Liver (tissue), 8 donors: ENCODE measurements at regions not wholly inside any gene's neighbourhood (a gene's known extent, or its start where the extent isn't known, plus 50 kb on each side); places are given as distances from the start of the nearest gene placed in this dataset.

Experiments
- DNase-seq: peaks from one replicate; pipeline ENCODE4 v3.0.0-alpha.2; 2017; ENCODE audit warnings: low spot score
- H3K27ac ChIP-seq, 2 donors: one replicate each; pipeline ENCODE4 v1.7.0; 2013; ENCODE audit warnings: inconsistent platforms in 2 of 2, low read length in 2 of 2, control low read depth in 1 of 2, low read depth in 1 of 2, mild to moderate bottlenecking in 1 of 2
- H3K27me3 ChIP-seq, 4 donors: one replicate each; pipeline versions ENCODE4 v1.6.1 to v1.7.0; 2013; ENCODE audit warnings: low read length in 3 of 4, inconsistent platforms in 1 of 4, mild to moderate bottlenecking in 1 of 4, moderate library complexity in 1 of 4; ENCODE audit not compliant: control insufficient read depth in 4 of 4, insufficient read depth in 4 of 4
- H3K36me3 ChIP-seq, 4 donors: one replicate each; pipeline versions ENCODE4 v1.6.1 to v1.7.0; 2013; ENCODE audit warnings: low read length in 3 of 4, mild to moderate bottlenecking in 3 of 4, low read depth in 1 of 4, moderate library complexity in 1 of 4; ENCODE audit not compliant: control insufficient read depth in 4 of 4, insufficient read depth in 3 of 4
- H3K4me1 ChIP-seq, 4 donors: one replicate each; pipeline versions ENCODE4 v1.6.1 to v1.7.0; 2013; ENCODE audit warnings: low read length in 3 of 4, mild to moderate bottlenecking in 3 of 4, moderate library complexity in 1 of 4; ENCODE audit not compliant: control insufficient read depth in 4 of 4, insufficient read depth in 4 of 4
- H3K4me3 ChIP-seq, 3 donors: one replicate each; pipeline versions ENCODE4 v1.6.1 to v1.7.0; 2013; ENCODE audit warnings: low read length in 3 of 3, control low read depth in 1 of 3, low read depth in 1 of 3, mild to moderate bottlenecking in 1 of 3
- H3K9ac ChIP-seq, 2 donors: one replicate each; pipeline ENCODE4 v1.7.0; 2013; ENCODE audit warnings: low read length in 2 of 2, mild to moderate bottlenecking in 2 of 2, moderate library complexity in 2 of 2, control low read depth in 1 of 2, low read depth in 1 of 2
- H3K9me3 ChIP-seq, 4 donors: one replicate each; pipeline versions ENCODE4 v1.6.1 to v1.7.0; 2013; ENCODE audit warnings: low read length in 3 of 4; ENCODE audit not compliant: control insufficient read depth in 4 of 4
- EGR1 ChIP-seq, 2 donors: IDR thresholded peaks; 2 replicates each; pipeline ENCODE4 v1.6.1; 2016 to 2018; ENCODE audit warnings: antibody characterized with exemption in 2 of 2, low read depth in 2 of 2
- FOXA1 ChIP-seq: IDR thresholded peaks from 2 replicates; pipeline ENCODE4 v1.6.1; 2016; ENCODE audit warnings: antibody characterized with exemption
- FOXA2 ChIP-seq: IDR thresholded peaks from 2 replicates; pipeline ENCODE4 v1.6.1; 2016; ENCODE audit warnings: antibody characterized with exemption
- GABPA ChIP-seq, 2 donors: IDR thresholded peaks in 1 of 2; conservative IDR thresholded peaks in 1 of 2; 2 replicates each; pipeline ENCODE4 v1.6.1; 2016; ENCODE audit warnings: antibody characterized with exemption in 2 of 2, mild to moderate bottlenecking in 1 of 2, moderate library complexity in 1 of 2
- HNF4A ChIP-seq, 2 donors: conservative IDR thresholded peaks; 2 replicates each; pipeline ENCODE4 v1.6.1; 2016; ENCODE audit warnings: antibody characterized with exemption in 2 of 2, mild to moderate bottlenecking in 2 of 2
- HNF4G ChIP-seq: IDR thresholded peaks from 2 replicates; pipeline ENCODE4 v1.6.1; 2016; ENCODE audit warnings: antibody characterized with exemption
- JUND ChIP-seq, 2 donors: IDR thresholded peaks; 2 replicates each; pipeline ENCODE4 v1.6.1; 2016; ENCODE audit warnings: antibody characterized with exemption in 2 of 2
- NR2F2 ChIP-seq: IDR thresholded peaks from 2 replicates; pipeline ENCODE4 v1.6.1; 2016; ENCODE audit warnings: antibody characterized with exemption
- RAD21 ChIP-seq, 2 donors: IDR thresholded peaks; 2 replicates each; pipeline ENCODE4 v1.6.1; 2016; ENCODE audit warnings: antibody characterized with exemption in 2 of 2, mild to moderate bottlenecking in 2 of 2
- RXRA ChIP-seq, 2 donors: IDR thresholded peaks; 2 replicates each; pipeline ENCODE4 v1.6.1; 2017 to 2018; ENCODE audit warnings: antibody characterized with exemption in 2 of 2, mild to moderate bottlenecking in 1 of 2
- SP1 ChIP-seq: IDR thresholded peaks from 2 replicates; pipeline ENCODE4 v1.6.1; 2018; ENCODE audit warnings: antibody characterized with exemption, mild to moderate bottlenecking
- TAF1 ChIP-seq: conservative IDR thresholded peaks from 2 replicates; pipeline ENCODE4 v1.6.1; 2016; ENCODE audit warnings: antibody characterized with exemption, mild to moderate bottlenecking
- YY1 ChIP-seq: IDR thresholded peaks from 2 replicates; pipeline ENCODE4 v1.6.1; 2016; ENCODE audit warnings: antibody characterized with exemption, mild to moderate bottlenecking
- WGBS: extraction: QIAGEN DNeasy Blood & Tissue Kit; methylation state at CpG from one replicate; pipeline ENCODE4 v1.1.7; 2013; 5-methylcytosine and 5-hydroxymethylcytosine counted together
- TF ChIP-seq, protein P1 (sequence below): fragments of 150-350 bp; IDR thresholded peaks from 2 replicates; pipeline ENCODE4 v1.5.1; 2017; ENCODE audit warnings: improper control_type of control experiment, low read depth, low read length; ENCODE audit not compliant: missing input control
- TF ChIP-seq, protein P2 (sequence below): IDR thresholded peaks from 2 replicates; pipeline ENCODE4 v1.6.1; 2016; ENCODE audit warnings: antibody characterized with exemption
- TF ChIP-seq, protein P3 (sequence below): IDR thresholded peaks from 2 replicates; pipeline ENCODE4 v1.6.1; 2016; ENCODE audit warnings: antibody characterized with exemption
- TF ChIP-seq, protein P4 (sequence below): IDR thresholded peaks from 2 replicates; pipeline ENCODE4 v1.6.1; 2016; ENCODE audit warnings: antibody characterized with exemption, mild to moderate bottlenecking
- TF ChIP-seq, protein P5 (sequence below): IDR thresholded peaks from 2 replicates; pipeline ENCODE4 v1.6.1; 2016; ENCODE audit warnings: antibody characterized with exemption
- donor health status: healthy.
- donor health status: healthy.
- donor health status: healthy.
- donor health status: healthy.
- donor health status: healthy.

DNA sequence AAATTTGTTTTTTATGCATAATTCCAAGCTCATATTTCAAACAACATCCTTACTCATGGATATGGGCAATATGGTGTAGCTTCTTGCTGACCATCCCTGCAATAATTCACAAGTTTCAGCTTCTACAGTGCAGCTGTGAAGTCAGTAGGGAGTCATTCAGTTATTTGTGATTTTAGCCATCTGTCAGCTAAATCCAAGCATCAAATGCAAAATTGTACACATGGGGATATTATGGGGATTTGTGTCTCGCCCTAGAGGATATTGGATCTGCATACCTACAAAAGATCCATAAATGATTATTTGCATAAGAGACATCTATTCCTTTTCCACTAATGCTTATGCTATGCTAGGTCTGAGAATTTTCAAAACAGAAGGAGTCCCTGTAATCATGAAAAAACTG lies 217.9 kb upstream of the SLITRK5 start:
- no peak overlapping the region for H3K9ac ChIP-seq
- TF ChIP-seq SP1 (no peak), YY1 (no peak), FOXA1 (no peak), FOXA2 (no peak), RXRA (IDR thresholded peaks at IDR 0.05) (no peak), RAD21 (IDR thresholded peaks at IDR 0.05) (no peak)
- TF ChIP-seq, protein P1, sequence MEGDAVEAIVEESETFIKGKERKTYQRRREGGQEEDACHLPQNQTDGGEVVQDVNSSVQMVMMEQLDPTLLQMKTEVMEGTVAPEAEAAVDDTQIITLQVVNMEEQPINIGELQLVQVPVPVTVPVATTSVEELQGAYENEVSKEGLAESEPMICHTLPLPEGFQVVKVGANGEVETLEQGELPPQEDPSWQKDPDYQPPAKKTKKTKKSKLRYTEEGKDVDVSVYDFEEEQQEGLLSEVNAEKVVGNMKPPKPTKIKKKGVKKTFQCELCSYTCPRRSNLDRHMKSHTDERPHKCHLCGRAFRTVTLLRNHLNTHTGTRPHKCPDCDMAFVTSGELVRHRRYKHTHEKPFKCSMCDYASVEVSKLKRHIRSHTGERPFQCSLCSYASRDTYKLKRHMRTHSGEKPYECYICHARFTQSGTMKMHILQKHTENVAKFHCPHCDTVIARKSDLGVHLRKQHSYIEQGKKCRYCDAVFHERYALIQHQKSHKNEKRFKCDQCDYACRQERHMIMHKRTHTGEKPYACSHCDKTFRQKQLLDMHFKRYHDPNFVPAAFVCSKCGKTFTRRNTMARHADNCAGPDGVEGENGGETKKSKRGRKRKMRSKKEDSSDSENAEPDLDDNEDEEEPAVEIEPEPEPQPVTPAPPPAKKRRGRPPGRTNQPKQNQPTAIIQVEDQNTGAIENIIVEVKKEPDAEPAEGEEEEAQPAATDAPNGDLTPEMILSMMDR: no peak
- TF ChIP-seq, protein P2, sequence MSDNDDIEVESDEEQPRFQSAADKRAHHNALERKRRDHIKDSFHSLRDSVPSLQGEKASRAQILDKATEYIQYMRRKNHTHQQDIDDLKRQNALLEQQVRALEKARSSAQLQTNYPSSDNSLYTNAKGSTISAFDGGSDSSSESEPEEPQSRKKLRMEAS: no peak
- 43% methylated on average over 1 of the region's 1 CpG for WGBS
- H3K27ac ChIP-seq: no peak overlapping the region
- H3K36me3 ChIP-seq: no peaks in the 10 kb centered on the region
- no peaks in the 10 kb centered on the region for H3K9me3 ChIP-seq
- H3K4me3 ChIP-seq: no peak overlapping the region
- no peaks in the 10 kb centered on the region for H3K4me1 ChIP-seq
- no peak for DNase-seq
- no peaks in the 10 kb centered on the region for H3K27me3 ChIP-seq

DNA sequence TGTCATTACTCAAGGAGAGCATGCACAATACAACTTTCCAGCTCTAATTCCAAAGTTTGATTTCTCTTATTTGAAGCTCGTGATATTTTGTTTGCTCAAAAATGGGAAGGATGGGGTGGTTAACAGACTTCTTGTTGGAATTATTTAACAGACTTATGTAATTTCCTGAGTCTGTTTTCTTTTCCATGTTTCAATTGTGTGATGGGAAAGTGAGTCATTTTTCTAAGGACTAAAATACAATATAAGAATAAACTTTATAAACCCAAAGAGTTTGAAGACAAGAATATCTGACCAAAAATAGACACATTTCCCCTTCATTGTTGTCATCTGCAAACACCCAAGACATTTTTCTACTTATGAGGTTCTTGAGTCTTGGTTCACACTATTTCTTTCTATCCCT lies 211.8 kb upstream of the SLITRK5 start:
- H3K4me1 ChIP-seq: no peaks in the 10 kb centered on the region
- 34% methylated on average over 1 of the region's 1 CpG for WGBS
- no peak overlapping the region for H3K9ac ChIP-seq
- no peaks in the 10 kb centered on the region for H3K9me3 ChIP-seq
- H3K36me3 ChIP-seq: no peaks in the 10 kb centered on the region
- H3K27ac ChIP-seq: no peak overlapping the region
- no peak for TF ChIP-seq RXRA (IDR thresholded peaks at IDR 0.05)
- TF ChIP-seq, protein P1: no peak
- no peak for TF ChIP-seq EGR1 (IDR thresholded peaks at IDR 0.05; ENCODE audit: low read depth in 2 of 2)
- TF ChIP-seq GABPA (IDR thresholded peaks at IDR 0.05 in 1 of 2, conservative IDR thresholded peaks at IDR 0.05 in 1 of 2): no peak
- no peak for TF ChIP-seq JUND (IDR thresholded peaks at IDR 0.05)
- TF ChIP-seq, protein P3, sequence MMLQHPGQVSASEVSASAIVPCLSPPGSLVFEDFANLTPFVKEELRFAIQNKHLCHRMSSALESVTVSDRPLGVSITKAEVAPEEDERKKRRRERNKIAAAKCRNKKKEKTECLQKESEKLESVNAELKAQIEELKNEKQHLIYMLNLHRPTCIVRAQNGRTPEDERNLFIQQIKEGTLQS: no peak
- TF ChIP-seq FOXA1: no peak
- TF ChIP-seq HNF4A (conservative IDR thresholded peaks at IDR 0.05): no peak
- no peak for TF ChIP-seq TAF1
- TF ChIP-seq, protein P4, sequence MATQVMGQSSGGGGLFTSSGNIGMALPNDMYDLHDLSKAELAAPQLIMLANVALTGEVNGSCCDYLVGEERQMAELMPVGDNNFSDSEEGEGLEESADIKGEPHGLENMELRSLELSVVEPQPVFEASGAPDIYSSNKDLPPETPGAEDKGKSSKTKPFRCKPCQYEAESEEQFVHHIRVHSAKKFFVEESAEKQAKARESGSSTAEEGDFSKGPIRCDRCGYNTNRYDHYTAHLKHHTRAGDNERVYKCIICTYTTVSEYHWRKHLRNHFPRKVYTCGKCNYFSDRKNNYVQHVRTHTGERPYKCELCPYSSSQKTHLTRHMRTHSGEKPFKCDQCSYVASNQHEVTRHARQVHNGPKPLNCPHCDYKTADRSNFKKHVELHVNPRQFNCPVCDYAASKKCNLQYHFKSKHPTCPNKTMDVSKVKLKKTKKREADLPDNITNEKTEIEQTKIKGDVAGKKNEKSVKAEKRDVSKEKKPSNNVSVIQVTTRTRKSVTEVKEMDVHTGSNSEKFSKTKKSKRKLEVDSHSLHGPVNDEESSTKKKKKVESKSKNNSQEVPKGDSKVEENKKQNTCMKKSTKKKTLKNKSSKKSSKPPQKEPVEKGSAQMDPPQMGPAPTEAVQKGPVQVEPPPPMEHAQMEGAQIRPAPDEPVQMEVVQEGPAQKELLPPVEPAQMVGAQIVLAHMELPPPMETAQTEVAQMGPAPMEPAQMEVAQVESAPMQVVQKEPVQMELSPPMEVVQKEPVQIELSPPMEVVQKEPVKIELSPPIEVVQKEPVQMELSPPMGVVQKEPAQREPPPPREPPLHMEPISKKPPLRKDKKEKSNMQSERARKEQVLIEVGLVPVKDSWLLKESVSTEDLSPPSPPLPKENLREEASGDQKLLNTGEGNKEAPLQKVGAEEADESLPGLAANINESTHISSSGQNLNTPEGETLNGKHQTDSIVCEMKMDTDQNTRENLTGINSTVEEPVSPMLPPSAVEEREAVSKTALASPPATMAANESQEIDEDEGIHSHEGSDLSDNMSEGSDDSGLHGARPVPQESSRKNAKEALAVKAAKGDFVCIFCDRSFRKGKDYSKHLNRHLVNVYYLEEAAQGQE: no peak
- TF ChIP-seq YY1: no peak
- TF ChIP-seq RAD21 (IDR thresholded peaks at IDR 0.05): no peak
- TF ChIP-seq, protein P2: no peak
- TF ChIP-seq, protein P5, sequence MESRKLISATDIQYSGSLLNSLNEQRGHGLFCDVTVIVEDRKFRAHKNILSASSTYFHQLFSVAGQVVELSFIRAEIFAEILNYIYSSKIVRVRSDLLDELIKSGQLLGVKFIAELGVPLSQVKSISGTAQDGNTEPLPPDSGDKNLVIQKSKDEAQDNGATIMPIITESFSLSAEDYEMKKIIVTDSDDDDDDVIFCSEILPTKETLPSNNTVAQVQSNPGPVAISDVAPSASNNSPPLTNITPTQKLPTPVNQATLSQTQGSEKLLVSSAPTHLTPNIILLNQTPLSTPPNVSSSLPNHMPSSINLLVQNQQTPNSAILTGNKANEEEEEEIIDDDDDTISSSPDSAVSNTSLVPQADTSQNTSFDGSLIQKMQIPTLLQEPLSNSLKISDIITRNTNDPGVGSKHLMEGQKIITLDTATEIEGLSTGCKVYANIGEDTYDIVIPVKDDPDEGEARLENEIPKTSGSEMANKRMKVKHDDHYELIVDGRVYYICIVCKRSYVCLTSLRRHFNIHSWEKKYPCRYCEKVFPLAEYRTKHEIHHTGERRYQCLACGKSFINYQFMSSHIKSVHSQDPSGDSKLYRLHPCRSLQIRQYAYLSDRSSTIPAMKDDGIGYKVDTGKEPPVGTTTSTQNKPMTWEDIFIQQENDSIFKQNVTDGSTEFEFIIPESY: no peak
- TF ChIP-seq SP1: no peak
- no peak for TF ChIP-seq HNF4G
- TF ChIP-seq FOXA2: no peak
- no peak for TF ChIP-seq NR2F2
- no peaks in the 10 kb centered on the region for H3K27me3 ChIP-seq
- no peak for DNase-seq
- no peak overlapping the region for H3K4me3 ChIP-seq
